HepG2 (cell line): ENCODE measurements at regions not wholly inside any gene's neighbourhood (a gene's known extent, or its start where the extent isn't known, plus 50 kb on each side); places are given as distances from the start of the nearest gene placed in this dataset.

Experiments
- ARID3A ChIP-seq: IDR thresholded peaks from 2 replicates; pipeline ENCODE4 v1.6.1; 2012; ENCODE audit warnings: low read depth, low read length, improper control_type of control experiment
- CCAR2 ChIP-seq: fragments of 200-400 bp; formaldehyde crosslinking; optimal IDR thresholded peaks from 2 replicates; pipeline ENCODE3; 2018; ENCODE audit warnings: low read depth, mild to moderate bottlenecking, low read length, moderate library complexity
- CEBPG ChIP-seq: IDR thresholded peaks from 2 replicates; pipeline ENCODE4 v1.6.1; 2016
- DNMT1 ChIP-seq: sonication (generic); formaldehyde crosslinking; IDR thresholded peaks from 2 replicates; pipeline ENCODE4 v1.5.1; 2020; ENCODE audit warnings: mild to moderate bottlenecking, missing genetic modification reagents
- EEA1 ChIP-seq: sonication (generic); formaldehyde crosslinking; IDR thresholded peaks from 2 replicates; pipeline ENCODE4 v1.5.1; 2020; ENCODE audit warnings: mild to moderate bottlenecking, missing genetic modification reagents, borderline replicate concordance
- FOSL1 ChIP-seq: sonication (generic); formaldehyde crosslinking; IDR thresholded peaks from 2 replicates; pipeline ENCODE4 v1.9.0; 2021; ENCODE audit warnings: missing genetic modification reagents, borderline replicate concordance
- GMEB1 ChIP-seq: sonication (generic); formaldehyde crosslinking; IDR thresholded peaks from 2 replicates; pipeline ENCODE4 v1.5.1; 2020; ENCODE audit warnings: missing genetic modification reagents, mild to moderate bottlenecking, borderline replicate concordance
- MYNN ChIP-seq: sonication (generic); formaldehyde crosslinking; IDR thresholded peaks from 2 replicates; pipeline ENCODE4 v1.4.0; 2020; ENCODE audit warnings: mild to moderate bottlenecking, low read depth, missing genetic modification reagents
- NFKB2 ChIP-seq: sonication (generic); formaldehyde crosslinking; IDR thresholded peaks from 2 replicates; pipeline ENCODE4 v1.4.0; 2020; ENCODE audit warnings: missing genetic modification reagents, borderline replicate concordance
- RNF2 ChIP-seq: fragments of 450-650 bp; conservative IDR thresholded peaks from 2 replicates; pipeline ENCODE4 v1.6.1; 2016; ENCODE audit warnings: low read depth
- SMAD3 ChIP-seq: sonication (generic); formaldehyde crosslinking; IDR thresholded peaks from 2 replicates; pipeline ENCODE4 v1.4.0; 2020; ENCODE audit warnings: missing genetic modification reagents
- TAF15 ChIP-seq: fragments of 200-400 bp; formaldehyde crosslinking; IDR thresholded peaks from one replicate; pipeline ENCODE4 v1.6.1; 2018; ENCODE audit warnings: mild to moderate bottlenecking, low read depth, low read length; ENCODE audit not compliant: poor library complexity, severe bottlenecking
- ZBTB4 ChIP-seq: sonication (generic); formaldehyde crosslinking; IDR thresholded peaks from 2 replicates; pipeline ENCODE4 v1.4.0; 2020; ENCODE audit warnings: missing genetic modification reagents, mild to moderate bottlenecking, borderline replicate concordance
- ZNF142 ChIP-seq: sonication (generic); formaldehyde crosslinking; IDR thresholded peaks from 2 replicates; pipeline ENCODE4 v1.4.0; 2020; ENCODE audit warnings: missing genetic modification reagents
- ZNF263 ChIP-seq: sonication (generic); formaldehyde crosslinking; IDR thresholded peaks from 2 replicates; pipeline ENCODE4 v1.4.0; 2020; ENCODE audit warnings: missing genetic modification reagents
- ZNF264 ChIP-seq: sonication (generic); formaldehyde crosslinking; IDR thresholded peaks from 2 replicates; pipeline ENCODE4 v1.4.0; 2020; ENCODE audit warnings: missing genetic modification reagents
- ZNF431 ChIP-seq: sonication (generic); formaldehyde crosslinking; IDR thresholded peaks from 2 replicates; pipeline ENCODE4 v1.9.0; 2022; ENCODE audit warnings: missing genetic modification reagents, low read depth, mild to moderate bottlenecking, borderline replicate concordance

GRCh38 chr1:54488779-54489626 is 59.0 kb upstream of the ACOT11 start (continued):
- TF ChIP-seq GMEB1 (no peak), CEBPG (no peak), DNMT1 (CRISPR knock-in tag) (no peak), CCAR2 (no peak), RNF2 (no peak), ZNF142 (CRISPR knock-in tag) (no peak), MYNN (CRISPR knock-in tag) (no peak), ARID3A (no peak), FOSL1 (CRISPR knock-in tag) (no peak), SMAD3 (CRISPR knock-in tag) (no peak), ZNF264 (CRISPR knock-in tag) (no peak), ZNF431 (no peak), EEA1 (no peak), NFKB2 (CRISPR knock-in tag) (no peak; the same call in 1 of the 2 replicates), ZBTB4 (no peak), TAF15 (no peak), ZNF263 (CRISPR knock-in tag) (no peak)
